ENCODE measurements at regions not wholly inside any gene's neighbourhood (a gene's known extent, or its start where the extent isn't known, plus 50 kb on each side); places are given as distances from the start of the nearest gene placed in this dataset.
"Not testable (repeated sequence)": the region's sequence is repeated elsewhere in the genome, so short reads cannot be mapped to it uniquely, and the experiment has no call there.

- no peak for FAIRE-seq
- no peak for DNase-seq (ENCODE audit: insufficient read length, low spot score)
Measured at GRCh38 chr14:66001356-66001755, 484.8 kb upstream of the CCDC196 start.

GRCh38 chr14:66003082-66003730 lies 483.0 kb upstream of the CCDC196 start:
- FAIRE-seq = no peak
- no peak for DNase-seq (ENCODE audit: insufficient read length, low spot score)

- DNase-seq (ENCODE audit: insufficient read length, low spot score) = no peak
- FAIRE-seq = no peak
Measured at GRCh38 chr14:66005900-66006434, 480.2 kb upstream of the CCDC196 start.

- FAIRE-seq = no peak
- no peak for DNase-seq (ENCODE audit: insufficient read length, low spot score)
Measured at GRCh38 chr14:66008631-66009030, 477.5 kb upstream of the CCDC196 start.

GRCh38 chr14:66009089-66009488 lies 477.1 kb upstream of the CCDC196 start:
- DNase-seq (ENCODE audit: insufficient read length, low spot score) = no peak
- no peak for FAIRE-seq

GRCh38 chr14:66010695-66011094 lies 475.5 kb upstream of the CCDC196 start:
- FAIRE-seq = no peak
- DNase-seq (ENCODE audit: insufficient read length, low spot score) = no peak

- DNase-seq (ENCODE audit: insufficient read length, low spot score) = no peak
- no peak for FAIRE-seq
Measured at GRCh38 chr14:66011855-66012254, 474.3 kb upstream of the CCDC196 start.

GRCh38 chr14:66013607-66014006 lies 472.6 kb upstream of the CCDC196 start:
- not testable (repeated sequence) for DNase-seq (ENCODE audit: insufficient read length, low spot score); FAIRE-seq

GRCh38 chr14:66015071-66015780 lies 470.9 kb upstream of the CCDC196 start:
- FAIRE-seq (no peak), DNase-seq (ENCODE audit: insufficient read length, low spot score) (no peak)

- no peak for DNase-seq (ENCODE audit: insufficient read length, low spot score)
- no peak for FAIRE-seq
Measured at GRCh38 chr14:66017927-66018326, 468.2 kb upstream of the CCDC196 start.

- DNase-seq (ENCODE audit: insufficient read length, low spot score) (no peak), FAIRE-seq (no peak)
Measured at GRCh38 chr14:66022526-66022925, 463.6 kb upstream of the CCDC196 start.

GRCh38 chr14:66025779-66026178 lies 460.4 kb upstream of the CCDC196 start:
- FAIRE-seq = no peak

GRCh38 chr14:66031981-66032380 lies 454.2 kb upstream of the CCDC196 start:
- DNase-seq (ENCODE audit: insufficient read length, low spot score); FAIRE-seq: not testable (repeated sequence)

More at GRCh38 chr14:66025779-66026178, 460.4 kb upstream of the CCDC196 start:
- no peak for DNase-seq (ENCODE audit: insufficient read length, low spot score)

GRCh38 chr14:66032800-66033199 lies 453.4 kb upstream of the CCDC196 start:
- DNase-seq (ENCODE audit: insufficient read length, low spot score) (no peak), FAIRE-seq (no peak)

- FAIRE-seq = no peak
- DNase-seq (ENCODE audit: insufficient read length, low spot score) = no peak
Measured at GRCh38 chr14:66036547-66036946, 449.6 kb upstream of the CCDC196 start.

GRCh38 chr14:66037361-66037760 lies 448.8 kb upstream of the CCDC196 start:
- FAIRE-seq = no peak
- no peak for DNase-seq (ENCODE audit: insufficient read length, low spot score)

- FAIRE-seq = no peak
- no peak for DNase-seq (ENCODE audit: insufficient read length, low spot score)
Measured at GRCh38 chr14:66038212-66038611, 448.0 kb upstream of the CCDC196 start.

GRCh38 chr14:66038618-66039017 lies 447.6 kb upstream of the CCDC196 start:
- FAIRE-seq (no peak), DNase-seq (ENCODE audit: insufficient read length, low spot score) (no peak)

GRCh38 chr14:66039495-66039894 lies 446.7 kb upstream of the CCDC196 start:
- no peak for FAIRE-seq
- no peak for DNase-seq (ENCODE audit: insufficient read length, low spot score)

GRCh38 chr14:66041582-66041981 lies 444.6 kb upstream of the CCDC196 start:
- no peak for FAIRE-seq

GRCh38 chr14:66043921-66044320 lies 442.2 kb upstream of the CCDC196 start:
- DNase-seq (ENCODE audit: insufficient read length, low spot score) = no peak
- FAIRE-seq = no peak

More at GRCh38 chr14:66041582-66041981, 444.6 kb upstream of the CCDC196 start:
- no peak for DNase-seq (ENCODE audit: insufficient read length, low spot score)

- FAIRE-seq = no peak
- DNase-seq (ENCODE audit: insufficient read length, low spot score) = no peak
Measured at GRCh38 chr14:66045572-66046021, 440.6 kb upstream of the CCDC196 start.

Data from GM19239 (cell line).